GM12891 (cell line): ENCODE measurements at regions not wholly inside any gene's neighbourhood (a gene's known extent, or its start where the extent isn't known, plus 50 kb on each side); places are given as distances from the start of the nearest gene placed in this dataset.

ENCODE experiments used
- PAX5 ChIP-seq: IDR thresholded peaks from 2 replicates; pipeline ENCODE4 v1.6.1; 2011; ENCODE audit warnings: low read length, moderate library complexity, mild to moderate bottlenecking; ENCODE audit not compliant: insufficient read depth, severe bottlenecking
- POLR2A ChIP-seq: IDR thresholded peaks from 2 replicates; pipeline ENCODE4 v1.6.1; 2011; ENCODE audit warnings: low read depth, low read length, control low read depth
- POLR2AphosphoS5 ChIP-seq: IDR thresholded peaks from 2 replicates; pipeline ENCODE4 v1.6.1; 2011; ENCODE audit warnings: low read depth, low read length, control low read depth
- POU2F2 ChIP-seq: IDR thresholded peaks from 2 replicates; pipeline ENCODE4 v1.6.1; 2011; ENCODE audit warnings: low read depth, mild to moderate bottlenecking, control low read depth, low read length, moderate library complexity
- SPI1 ChIP-seq: IDR thresholded peaks from 2 replicates; pipeline ENCODE4 v1.6.1; 2011; ENCODE audit warnings: low read depth, low read length, control low read depth
- TAF1 ChIP-seq: IDR thresholded peaks from 2 replicates; pipeline ENCODE4 v1.6.1; 2011; ENCODE audit warnings: low read depth, low read length, control low read depth

DNA sequence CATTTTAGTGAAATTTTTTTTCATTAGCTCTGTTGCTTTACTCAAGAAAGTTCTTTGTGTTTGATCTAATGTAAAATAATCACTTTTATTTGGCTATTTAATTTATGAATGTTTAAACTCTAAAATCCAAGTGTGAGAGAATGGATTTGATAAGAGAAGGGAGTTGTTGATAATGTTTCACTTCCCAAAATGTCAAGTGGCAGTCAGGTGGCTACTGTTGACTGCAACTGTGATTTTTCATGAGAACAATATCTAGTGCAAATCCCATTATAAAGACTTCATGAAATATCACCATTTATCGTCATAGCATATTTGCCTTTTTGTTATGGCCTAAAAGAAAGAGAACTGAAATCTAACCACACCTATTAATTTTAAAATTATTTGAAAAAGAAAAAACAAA, 118.3 kb upstream of the SNX2 start:
- TF ChIP-seq POLR2A, result no peak
- TF ChIP-seq SPI1, result no peak
- no peak for TF ChIP-seq POLR2AphosphoS5
- no peak for TF ChIP-seq TAF1
- no peak for TF ChIP-seq POU2F2
- TF ChIP-seq PAX5, result no peak
